Mucosa of rectum (tissue), 2 donors: ENCODE measurements at regions not wholly inside any gene's neighbourhood (a gene's known extent, or its start where the extent isn't known, plus 50 kb on each side); places are given as distances from the start of the nearest gene placed in this dataset.

ENCODE experiments used
- H3K27ac ChIP-seq, 2 donors: one replicate each; pipeline ENCODE4 v1.7.0; 2013; ENCODE audit warnings: inconsistent platforms in 2 of 2, low read depth in 2 of 2, low read length in 2 of 2
- H3K27me3 ChIP-seq, 2 donors: one replicate each; pipeline ENCODE4 v1.7.0; 2013; ENCODE audit warnings: low read length in 2 of 2; ENCODE audit not compliant: control insufficient read depth in 2 of 2, insufficient read depth in 2 of 2
- H3K36me3 ChIP-seq, 2 donors: one replicate each; pipeline ENCODE4 v1.7.0; 2013; ENCODE audit warnings: low read length in 2 of 2; ENCODE audit not compliant: control insufficient read depth in 2 of 2, insufficient read depth in 2 of 2
- H3K4me1 ChIP-seq, 2 donors: one replicate each; pipeline ENCODE4 v1.7.0; 2013; ENCODE audit warnings: low read length in 2 of 2, mild to moderate bottlenecking in 1 of 2; ENCODE audit not compliant: control insufficient read depth in 2 of 2, insufficient read depth in 2 of 2
- H3K4me3 ChIP-seq, 2 donors: one replicate each; pipeline ENCODE4 v1.7.0; 2013; ENCODE audit warnings: low read length in 2 of 2
- H3K9ac ChIP-seq, 2 donors: one replicate each; pipeline ENCODE4 v1.7.0; 2013; ENCODE audit warnings: low read length in 2 of 2, low read depth in 1 of 2, mild to moderate bottlenecking in 1 of 2
- H3K9me3 ChIP-seq, 2 donors: one replicate each; pipeline ENCODE4 v1.7.0; 2013; ENCODE audit warnings: low read length in 2 of 2; ENCODE audit not compliant: control insufficient read depth in 2 of 2
- donor health status: healthy.
- donor health status: Normal muscosa, but diverticular disease.

- no peaks in the 10 kb centered on the region for H3K36me3 ChIP-seq
- H3K9ac ChIP-seq = no peak overlapping the region
- H3K4me1 ChIP-seq = no peaks in the 10 kb centered on the region
- H3K27ac ChIP-seq = no peak overlapping the region
- H3K27me3 ChIP-seq = no peaks in the 10 kb centered on the region
- peaks cover 0 to 4% of the 10 kb centered on the region in 2 donors for H3K9me3 ChIP-seq
- no peak overlapping the region for H3K4me3 ChIP-seq
These were observed 392.2 kb downstream of the ACTR3B start for GRCh38 chr7:153151766-153152165.

GRCh38 chr7:153152801-153153422, 393.4 kb downstream of the ACTR3B start:
- H3K9ac ChIP-seq = no peak overlapping the region
- H3K4me3 ChIP-seq = no peak overlapping the region
- H3K27me3 ChIP-seq = no peaks in the 10 kb centered on the region
- H3K36me3 ChIP-seq = no peaks in the 10 kb centered on the region
- H3K27ac ChIP-seq = no peak overlapping the region
- H3K4me1 ChIP-seq = no peaks in the 10 kb centered on the region
- peaks cover 0 to 4% of the 10 kb centered on the region in 2 donors for H3K9me3 ChIP-seq

- no peaks in the 10 kb centered on the region for H3K9me3 ChIP-seq
- H3K36me3 ChIP-seq = no peaks in the 10 kb centered on the region
- no peak overlapping the region for H3K27ac ChIP-seq
- H3K27me3 ChIP-seq = no peaks in the 10 kb centered on the region
- no peaks in the 10 kb centered on the region for H3K4me1 ChIP-seq
- no peak overlapping the region for H3K4me3 ChIP-seq
- H3K9ac ChIP-seq = no peak overlapping the region
These were observed 398.6 kb downstream of the ACTR3B start for GRCh38 chr7:153158149-153158548.

GRCh38 chr7:153170287-153170686, 410.7 kb downstream of the ACTR3B start:
- Histone ChIP-seq H3K27me3 (no peaks in the 10 kb centered on the region), H3K36me3 (no peaks in the 10 kb centered on the region), H3K4me1 (no peaks in the 10 kb centered on the region), H3K9me3 (no peaks in the 10 kb centered on the region), H3K9ac (no peak overlapping the region), H3K4me3 (no peak overlapping the region), H3K27ac (no peak overlapping the region)

- H3K27me3 ChIP-seq = no peaks in the 10 kb centered on the region
- H3K9ac ChIP-seq = no peak overlapping the region
- no peak overlapping the region for H3K4me3 ChIP-seq
- no peaks in the 10 kb centered on the region for H3K4me1 ChIP-seq
- H3K27ac ChIP-seq = no peak overlapping the region
- H3K36me3 ChIP-seq = no peaks in the 10 kb centered on the region
- H3K9me3 ChIP-seq = no peaks in the 10 kb centered on the region
These were observed 426.4 kb downstream of the ACTR3B start for GRCh38 chr7:153185936-153186335.

- Histone ChIP-seq H3K27ac (no peak overlapping the region), H3K9me3 (no peaks in the 10 kb centered on the region), H3K27me3 (no peaks in the 10 kb centered on the region), H3K9ac (no peak overlapping the region), H3K4me3 (no peak overlapping the region), H3K4me1 (no peaks in the 10 kb centered on the region), H3K36me3 (no peaks in the 10 kb centered on the region)
These were observed 428.6 kb downstream of the ACTR3B start for GRCh38 chr7:153188161-153188560.

GRCh38 chr7:153188630-153189029, 429.1 kb downstream of the ACTR3B start:
- Histone ChIP-seq H3K4me1 (no peaks in the 10 kb centered on the region), H3K27ac (no peak overlapping the region), H3K9me3 (no peaks in the 10 kb centered on the region), H3K4me3 (no peak overlapping the region), H3K27me3 (no peaks in the 10 kb centered on the region), H3K36me3 (no peaks in the 10 kb centered on the region), H3K9ac (no peak overlapping the region)

- no peak overlapping the region for H3K9ac ChIP-seq
- H3K36me3 ChIP-seq = no peaks in the 10 kb centered on the region
- H3K4me1 ChIP-seq = no peaks in the 10 kb centered on the region
These were observed 430.9 kb downstream of the ACTR3B start for GRCh38 chr7:153190452-153190851.

GRCh38 chr7:153190986-153191385, 431.4 kb downstream of the ACTR3B start:
- H3K27ac ChIP-seq = no peak overlapping the region
- no peaks in the 10 kb centered on the region for H3K36me3 ChIP-seq
- no peaks in the 10 kb centered on the region for H3K27me3 ChIP-seq
- no peak overlapping the region for H3K9ac ChIP-seq
- no peaks in the 10 kb centered on the region for H3K4me1 ChIP-seq
- no peaks in the 10 kb centered on the region for H3K9me3 ChIP-seq
- H3K4me3 ChIP-seq = no peak overlapping the region

More at GRCh38 chr7:153190452-153190851, 430.9 kb downstream of the ACTR3B start:
- Histone ChIP-seq H3K4me3 (no peak overlapping the region), H3K27me3 (no peaks in the 10 kb centered on the region), H3K9me3 (no peaks in the 10 kb centered on the region), H3K27ac (no peak overlapping the region)

- Histone ChIP-seq H3K9ac (no peak overlapping the region), H3K27ac (no peak overlapping the region), H3K36me3 (no peaks in the 10 kb centered on the region), H3K27me3 (no peaks in the 10 kb centered on the region), H3K4me3 (no peak overlapping the region), H3K9me3 (no peaks in the 10 kb centered on the region), H3K4me1 (no peaks in the 10 kb centered on the region)
These were observed 433.6 kb downstream of the ACTR3B start for GRCh38 chr7:153193144-153193595.
